ENCODE measurements at regions not wholly inside any gene's neighbourhood (a gene's known extent, or its start where the extent isn't known, plus 50 kb on each side); places are given as distances from the start of the nearest gene placed in this dataset.
"Not testable (repeated sequence)": the region's sequence is repeated elsewhere in the genome, so short reads cannot be mapped to it uniquely, and the experiment has no call there.

DNA sequence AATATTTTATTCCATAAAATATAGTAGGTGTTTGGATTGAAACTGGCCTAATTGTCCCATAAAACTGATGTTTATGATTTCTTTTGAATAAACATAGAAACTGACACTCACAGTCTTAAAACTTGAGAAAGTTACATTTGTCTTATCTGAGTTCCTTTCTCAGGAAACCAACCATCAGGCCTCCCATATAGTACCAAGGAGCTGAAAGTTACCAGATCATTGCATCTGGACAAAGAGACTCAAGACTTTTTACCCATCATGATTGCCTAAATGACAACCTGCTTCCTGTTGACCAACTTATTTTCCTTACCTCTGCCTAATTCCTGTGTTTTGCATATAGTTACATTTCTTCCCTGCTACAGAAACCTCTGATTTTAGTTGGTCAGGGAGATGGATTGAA is 137.0 kb upstream of the XPO1 start:
- no peak for DNase-seq (ENCODE audit: low read depth)

DNA sequence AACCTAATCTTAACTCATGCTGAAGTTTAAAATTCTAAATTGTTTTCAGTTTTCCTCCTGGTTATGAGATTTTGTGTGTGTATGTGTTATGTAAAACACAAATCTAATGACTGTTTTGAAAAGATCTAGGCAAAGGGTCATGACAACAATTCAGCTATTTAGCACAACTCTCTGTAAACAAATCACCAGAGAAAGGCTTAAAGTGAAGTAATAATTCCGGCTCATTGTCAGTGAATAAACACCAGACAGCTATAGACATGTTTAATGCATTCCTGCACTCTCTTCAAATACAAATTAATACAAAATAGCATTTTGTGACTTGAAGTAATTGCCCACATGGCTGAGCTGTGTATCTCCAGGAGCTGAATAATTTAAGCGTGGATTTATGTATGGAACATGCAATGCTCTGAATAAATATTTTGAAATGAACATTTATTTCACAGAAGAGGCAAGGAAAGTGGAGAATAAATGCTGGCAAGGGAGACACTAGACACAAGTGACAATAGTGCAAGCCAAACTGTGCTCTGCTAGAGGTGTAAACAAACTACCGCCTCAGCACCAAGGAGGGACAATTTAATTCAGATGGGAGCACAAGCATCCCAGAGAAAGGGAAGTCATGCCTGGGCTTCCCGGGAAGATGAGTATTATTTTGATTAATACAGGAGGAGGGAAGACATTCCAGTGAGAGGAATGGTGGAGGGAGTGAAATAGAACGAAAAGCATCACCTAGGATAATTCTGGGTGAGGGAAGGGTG is 133.6 kb upstream of the XPO1 start:
- no peak for DNase-seq (ENCODE audit: low read depth)

DNA sequence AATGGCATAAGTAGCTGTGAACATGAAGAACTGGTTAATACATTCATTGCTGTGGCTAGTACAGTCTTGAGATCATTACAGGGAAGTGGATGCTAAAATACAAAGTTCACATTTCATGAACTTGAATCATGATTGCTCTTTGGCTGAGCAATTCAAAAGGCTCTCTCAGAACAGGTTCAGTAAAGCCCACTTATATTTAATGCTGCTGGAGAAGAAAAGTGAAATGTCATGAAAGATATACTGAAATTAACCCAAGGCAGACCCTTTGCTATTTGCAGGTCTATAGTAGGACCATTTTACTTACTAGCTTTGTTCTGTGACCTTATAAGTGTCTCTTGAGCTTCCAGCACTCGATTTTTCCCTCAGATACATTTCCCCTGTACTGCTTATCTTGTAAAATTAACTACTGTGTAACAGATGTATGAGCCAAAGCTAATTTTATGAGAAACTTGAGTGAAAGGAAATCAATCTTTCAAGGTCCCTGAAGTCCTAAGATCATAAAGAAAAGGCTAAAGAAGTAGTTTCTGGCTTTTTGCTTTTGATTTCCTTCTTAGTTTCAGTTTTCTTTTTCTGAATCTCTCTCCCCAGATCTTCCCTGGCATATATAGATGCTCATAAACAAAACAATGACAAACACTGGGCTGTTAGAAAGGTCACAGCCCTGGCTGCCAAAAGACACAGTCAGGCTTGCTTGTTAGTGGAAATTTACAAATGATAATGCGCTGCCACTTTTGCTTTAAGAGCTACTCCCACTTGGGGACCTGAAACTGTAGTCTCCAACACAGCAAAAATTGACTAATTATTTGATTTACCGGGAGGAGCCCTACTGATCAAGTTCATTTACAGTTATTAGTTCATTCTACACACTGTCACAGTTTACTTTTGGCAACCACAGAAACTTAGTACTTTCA is 132.7 kb upstream of the XPO1 start:
- no peak for DNase-seq (ENCODE audit: low read depth)

DNA sequence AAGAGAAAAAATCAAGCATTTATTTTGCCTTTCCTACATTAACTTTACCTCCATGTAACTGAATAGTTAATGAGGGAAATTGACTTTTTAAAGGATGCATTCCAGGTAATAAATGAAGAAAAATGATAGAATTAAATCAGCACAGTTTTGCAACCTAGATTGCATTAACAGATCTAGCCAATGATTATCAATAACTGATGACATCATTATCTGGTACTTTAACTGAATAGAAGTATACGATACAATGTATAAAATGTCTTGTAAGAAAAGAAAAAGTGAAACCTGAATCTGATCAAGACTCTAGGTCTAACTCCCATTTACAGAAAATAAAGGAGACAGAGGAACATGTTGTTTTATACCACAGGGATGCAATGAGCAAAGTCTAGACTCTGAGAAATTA is 126.0 kb upstream of the XPO1 start:
- no peak for DNase-seq (ENCODE audit: low read depth)

DNA sequence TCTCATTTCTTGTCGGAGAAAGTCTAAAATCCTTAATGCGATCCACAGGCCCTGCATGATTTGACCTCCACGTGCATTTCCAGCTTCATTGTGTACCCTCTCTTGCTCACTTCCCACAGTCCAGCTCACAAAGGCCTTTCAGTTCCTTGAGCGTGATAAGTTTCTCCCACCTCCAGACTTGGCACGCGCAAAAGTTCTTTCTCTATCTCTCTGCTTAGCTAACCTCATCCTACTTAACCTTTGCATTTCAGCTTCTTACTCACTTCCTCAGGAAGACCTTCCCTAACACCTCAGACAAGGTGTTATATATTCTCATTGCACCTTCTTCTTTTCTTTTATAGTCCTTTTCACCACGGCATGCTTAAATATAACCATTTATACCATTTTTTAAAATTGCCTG is 124.8 kb upstream of the XPO1 start:
- DNase-seq (ENCODE audit: low read depth): no peak

DNA sequence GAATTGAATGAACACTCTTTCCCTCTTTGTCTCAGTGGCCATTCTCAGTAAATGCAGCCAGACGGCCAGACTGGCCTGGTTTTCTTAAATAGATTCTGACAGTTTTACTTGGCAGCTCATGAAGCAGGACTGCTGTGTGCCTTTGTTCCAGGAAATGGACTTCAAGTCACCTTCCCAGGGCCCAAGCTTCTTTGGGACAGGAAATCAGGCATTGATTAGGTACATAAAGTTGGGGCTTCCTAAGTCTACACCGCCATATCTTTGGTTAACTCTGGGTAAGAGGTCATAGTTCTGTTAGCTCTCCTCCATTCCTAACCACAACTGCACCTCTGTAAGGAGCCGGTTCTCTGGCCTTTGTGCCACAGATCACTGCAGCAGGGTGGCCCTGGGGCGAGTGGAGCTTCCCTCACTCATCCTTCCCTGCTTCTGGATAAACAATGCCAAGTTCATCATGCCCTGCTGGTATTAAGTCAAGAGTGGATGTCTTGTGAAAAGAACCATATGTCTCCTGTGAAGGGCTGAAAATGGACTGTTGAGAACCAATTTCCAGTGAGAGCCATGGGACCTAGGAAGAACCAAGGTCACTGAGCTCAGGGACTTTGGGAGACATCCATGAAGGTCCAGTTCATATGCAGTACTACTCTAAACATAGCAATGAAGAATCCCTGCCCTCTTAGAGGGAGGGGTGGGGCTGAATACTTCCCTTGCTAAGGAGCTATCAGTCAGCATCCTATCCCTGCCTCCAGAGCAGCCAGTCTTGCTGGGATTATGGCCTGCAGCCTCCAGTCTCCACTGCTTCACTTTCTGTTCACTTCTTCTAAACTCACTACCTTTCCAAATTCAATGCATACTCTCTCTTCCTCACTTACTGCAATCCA is 122.6 kb upstream of the XPO1 start:
- DNase-seq (ENCODE audit: low read depth): no peak

DNA sequence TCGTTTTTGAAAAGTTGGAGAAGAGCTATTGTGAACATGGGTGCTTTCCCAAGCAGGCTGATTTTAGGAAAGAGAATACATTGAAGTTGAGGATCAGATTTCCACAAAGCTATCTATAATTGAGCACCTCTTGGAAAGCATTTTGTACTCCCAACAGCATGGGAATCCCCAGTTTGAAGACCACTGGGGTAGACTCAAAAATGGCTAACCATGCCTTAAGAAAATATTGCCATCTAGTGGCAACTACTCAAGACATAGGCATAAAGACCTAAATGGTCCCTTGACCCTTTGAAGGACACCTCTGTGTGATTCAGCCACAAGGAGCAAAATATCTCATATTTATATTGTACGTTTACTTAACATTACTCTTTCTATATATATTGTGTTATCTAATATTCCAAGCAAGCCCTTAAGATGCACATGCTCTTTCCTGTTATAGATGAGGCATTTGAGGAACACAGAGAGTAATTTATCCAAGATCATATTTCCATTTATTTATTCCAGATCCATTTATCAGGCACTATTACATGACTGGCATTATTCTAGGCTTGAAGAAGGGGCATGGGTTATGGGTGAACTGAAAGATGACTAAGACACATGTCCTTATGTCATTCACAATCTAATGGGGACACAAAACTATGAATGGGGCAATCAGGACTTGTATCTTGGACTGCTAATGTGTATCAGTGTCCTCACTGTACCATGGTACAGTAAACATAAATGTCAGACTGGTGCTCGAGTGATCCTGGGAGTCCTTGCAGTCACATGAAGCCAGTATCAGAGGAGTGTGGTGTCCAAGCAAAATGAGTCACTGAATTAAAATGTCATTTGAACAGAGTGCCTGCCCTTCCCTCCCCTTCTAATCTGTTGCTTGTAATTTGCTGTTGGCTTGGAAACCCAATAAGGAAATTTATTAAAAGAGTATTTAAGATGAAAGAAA is 121.0 kb upstream of the XPO1 start:
- DNase-seq (ENCODE audit: low read depth): no peak

DNA sequence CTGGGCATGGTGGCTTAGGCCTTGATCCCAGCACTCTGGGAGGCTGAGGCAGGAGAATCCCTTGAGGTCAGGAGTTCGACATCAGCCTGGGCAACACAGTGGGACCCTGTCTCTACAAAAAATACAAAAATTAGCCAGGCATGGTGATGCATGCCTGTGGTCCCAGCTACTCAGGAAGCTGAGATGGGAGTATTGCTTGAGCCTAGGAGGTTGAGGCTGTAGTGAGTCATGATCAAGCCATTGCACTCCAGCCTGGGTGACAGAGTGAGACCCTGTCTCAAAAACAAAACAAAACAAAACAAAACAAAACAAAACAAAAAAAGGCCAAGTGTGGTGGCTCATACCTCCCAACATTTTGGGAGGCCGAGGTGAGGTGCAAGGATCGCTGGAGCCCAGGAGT is 111.8 kb upstream of the XPO1 start:
- DNase-seq (ENCODE audit: low read depth): not testable (repeated sequence)

DNA sequence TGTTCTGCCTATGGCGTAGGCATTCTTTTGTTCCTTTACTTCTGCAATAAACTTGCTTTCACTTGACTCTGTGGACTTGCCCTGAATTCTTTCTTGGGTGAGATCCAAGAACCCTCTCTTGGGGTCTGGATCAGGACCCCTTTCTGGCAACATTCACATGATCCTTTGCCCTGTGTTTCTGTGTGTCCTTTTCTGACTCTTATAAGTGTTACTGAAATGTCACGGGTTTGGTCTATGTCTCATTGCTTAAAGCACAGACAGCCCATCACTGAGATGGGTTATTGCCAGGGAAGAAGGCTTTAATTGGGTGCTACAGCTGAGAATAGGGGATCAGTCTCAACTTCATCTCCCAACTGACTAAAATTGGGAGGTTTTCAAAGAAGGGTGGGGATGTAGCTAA is 110.9 kb upstream of the XPO1 start:
- no peak for DNase-seq (ENCODE audit: low read depth)

DNA sequence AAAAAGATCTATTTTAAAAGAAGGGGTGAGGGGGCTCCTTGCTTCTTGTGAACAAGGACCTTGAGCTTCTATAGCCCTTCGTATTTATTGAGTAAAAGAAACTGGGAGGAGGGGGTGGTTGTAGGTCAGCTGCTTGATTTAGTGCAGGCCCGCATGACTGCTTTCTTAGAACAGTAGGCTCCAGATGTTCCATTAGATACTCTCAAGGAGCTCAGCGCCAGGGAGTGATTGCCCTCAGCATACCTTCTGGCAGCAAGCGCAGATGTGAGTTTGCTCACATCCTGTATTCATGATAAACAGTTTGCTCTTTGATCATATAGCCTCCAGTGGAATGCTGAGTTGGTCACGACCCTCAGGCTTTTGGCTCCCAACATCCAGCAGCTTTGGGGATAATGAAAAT is 108.9 kb upstream of the XPO1 start:
- no peak for DNase-seq (ENCODE audit: low read depth)

DNA sequence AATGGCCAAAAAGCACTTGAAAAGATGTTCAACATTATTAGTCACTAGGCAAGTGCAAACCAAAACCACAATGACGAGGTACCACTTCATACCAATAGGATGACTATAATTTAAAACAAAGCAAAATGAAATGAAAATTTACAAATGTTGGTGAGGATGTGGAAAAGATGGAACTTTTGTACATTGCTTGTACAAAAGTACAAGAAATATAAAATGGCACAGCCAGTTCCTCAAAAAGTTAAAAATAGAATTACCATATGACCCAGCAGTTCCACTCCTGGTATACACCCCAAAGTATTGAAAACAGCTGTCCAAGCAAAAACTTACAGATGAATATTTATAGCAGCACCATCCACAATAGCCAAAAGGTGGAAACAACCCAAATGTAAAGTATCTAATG is 107.8 kb upstream of the XPO1 start:
- DNase-seq (ENCODE audit: low read depth): no peak

DNA sequence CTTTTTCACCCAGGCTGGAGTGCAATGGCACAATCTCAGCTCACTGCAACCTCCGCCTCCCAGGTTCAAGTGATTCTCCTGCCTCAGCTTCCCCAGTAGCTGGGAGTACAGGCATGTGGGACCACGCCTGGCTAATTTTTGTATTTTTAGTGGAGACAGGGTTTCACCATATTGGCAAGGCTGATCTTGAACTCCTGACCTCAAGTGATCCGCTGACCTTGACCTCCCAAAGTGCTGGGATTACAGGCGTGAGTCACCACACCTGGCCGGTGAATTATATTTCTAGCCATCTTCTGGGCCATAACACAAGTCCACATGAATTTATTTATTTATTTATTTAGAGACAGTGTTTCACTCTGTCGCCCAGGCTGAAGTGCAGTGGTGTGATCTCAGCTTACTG is 105.0 kb upstream of the XPO1 start:
- not testable (repeated sequence) for DNase-seq (ENCODE audit: low read depth)

DNA sequence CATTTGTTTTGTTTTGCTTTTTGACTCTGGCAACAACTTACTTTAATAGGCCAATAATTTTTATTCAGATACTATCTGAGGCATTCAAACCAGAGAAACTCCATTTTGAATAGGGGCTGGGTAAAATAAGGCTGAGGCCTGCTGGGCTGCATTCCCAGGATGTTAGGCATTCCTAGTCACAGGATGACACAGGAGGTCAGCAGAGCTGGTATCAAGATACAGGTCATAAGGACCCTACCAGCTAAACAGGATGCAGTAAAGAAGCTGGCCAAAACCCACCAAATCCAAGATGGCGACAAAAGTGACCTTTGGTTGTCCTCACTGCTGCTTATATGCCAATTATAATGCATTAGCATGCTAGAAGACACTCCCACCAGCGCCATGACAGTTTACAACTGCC is 102.2 kb upstream of the XPO1 start:
- no peak for DNase-seq (ENCODE audit: low read depth)

DNA sequence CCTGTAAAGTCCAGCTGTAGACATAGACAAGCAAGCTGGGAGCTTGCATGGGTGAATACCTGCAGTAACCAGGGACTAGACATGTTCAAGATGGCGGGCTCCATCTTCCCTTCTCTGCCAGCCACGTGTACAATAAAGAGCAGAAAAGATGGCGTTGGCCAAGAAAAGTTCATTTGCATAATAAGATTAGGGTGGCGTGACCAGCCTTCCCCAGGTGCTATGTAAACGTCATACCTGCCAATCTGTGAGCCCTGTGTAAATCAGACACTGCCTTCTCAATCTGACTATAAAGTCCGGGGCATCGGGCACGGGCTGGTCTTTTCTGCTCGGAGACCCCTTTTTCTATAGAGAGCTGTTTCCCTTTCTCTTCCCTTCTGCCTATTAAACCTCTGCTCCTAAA is 101.6 kb upstream of the XPO1 start:
- no peak for DNase-seq (ENCODE audit: low read depth)

DNA sequence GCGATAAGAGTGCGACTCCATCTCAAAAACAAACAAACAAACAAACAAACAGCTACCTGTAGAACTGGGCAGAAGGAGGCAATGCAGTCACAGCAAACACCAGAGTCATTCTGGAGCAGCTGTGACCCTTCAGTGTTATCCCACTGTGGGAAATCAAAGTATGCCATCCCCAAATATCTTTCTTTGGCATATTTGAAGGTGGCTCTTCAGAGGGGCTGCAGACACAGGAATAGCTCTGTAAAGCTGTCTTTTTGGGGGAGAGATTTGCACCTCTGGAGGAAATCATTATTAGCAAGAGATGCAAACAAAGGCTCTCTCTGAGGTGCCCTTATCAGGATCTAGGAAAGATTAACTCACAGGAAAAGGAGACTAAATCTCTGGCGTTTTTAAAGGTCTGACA is 98.5 kb upstream of the XPO1 start:
- no peak for DNase-seq (ENCODE audit: low read depth)

DNA sequence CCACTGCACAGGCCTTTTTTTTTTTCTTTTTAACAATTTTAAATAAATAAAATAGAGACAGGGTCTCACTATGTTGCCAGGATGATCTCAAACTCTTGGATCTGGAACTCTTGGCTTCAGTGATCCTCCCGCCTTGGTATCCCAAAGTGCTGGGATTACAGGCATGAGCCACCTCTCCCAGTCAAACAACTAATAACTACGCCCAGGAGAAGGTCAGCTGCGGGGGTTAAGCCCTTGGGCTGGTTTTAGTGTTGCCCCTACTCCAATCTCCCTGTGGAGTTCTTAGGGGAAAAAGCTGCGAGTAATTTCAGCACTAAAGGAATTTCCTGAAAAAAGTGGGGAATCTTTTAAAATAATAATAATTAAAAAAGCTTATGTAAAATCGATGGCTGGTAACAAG is 96.4 kb upstream of the XPO1 start:
- DNase-seq (ENCODE audit: low read depth): no peak

DNA sequence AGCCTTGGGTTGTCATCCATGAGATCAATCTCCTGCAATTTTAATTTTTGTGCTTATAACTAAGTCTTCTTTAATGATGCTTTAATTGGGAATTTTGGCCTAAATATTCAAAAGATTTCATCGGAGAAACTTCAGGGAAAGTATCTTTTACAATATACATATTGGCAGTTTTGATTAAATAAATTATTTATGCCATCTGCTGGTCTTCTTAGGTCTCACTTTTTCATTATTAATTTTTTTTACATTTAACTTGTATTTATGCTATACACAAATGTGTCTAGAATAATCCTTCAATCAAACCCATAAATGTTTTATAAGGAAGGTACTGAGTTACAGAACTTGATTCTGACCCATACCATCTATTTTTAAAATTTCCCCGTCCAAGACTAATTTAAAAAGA is 95.1 kb upstream of the XPO1 start:
- DNase-seq (ENCODE audit: low read depth): no peak

DNA sequence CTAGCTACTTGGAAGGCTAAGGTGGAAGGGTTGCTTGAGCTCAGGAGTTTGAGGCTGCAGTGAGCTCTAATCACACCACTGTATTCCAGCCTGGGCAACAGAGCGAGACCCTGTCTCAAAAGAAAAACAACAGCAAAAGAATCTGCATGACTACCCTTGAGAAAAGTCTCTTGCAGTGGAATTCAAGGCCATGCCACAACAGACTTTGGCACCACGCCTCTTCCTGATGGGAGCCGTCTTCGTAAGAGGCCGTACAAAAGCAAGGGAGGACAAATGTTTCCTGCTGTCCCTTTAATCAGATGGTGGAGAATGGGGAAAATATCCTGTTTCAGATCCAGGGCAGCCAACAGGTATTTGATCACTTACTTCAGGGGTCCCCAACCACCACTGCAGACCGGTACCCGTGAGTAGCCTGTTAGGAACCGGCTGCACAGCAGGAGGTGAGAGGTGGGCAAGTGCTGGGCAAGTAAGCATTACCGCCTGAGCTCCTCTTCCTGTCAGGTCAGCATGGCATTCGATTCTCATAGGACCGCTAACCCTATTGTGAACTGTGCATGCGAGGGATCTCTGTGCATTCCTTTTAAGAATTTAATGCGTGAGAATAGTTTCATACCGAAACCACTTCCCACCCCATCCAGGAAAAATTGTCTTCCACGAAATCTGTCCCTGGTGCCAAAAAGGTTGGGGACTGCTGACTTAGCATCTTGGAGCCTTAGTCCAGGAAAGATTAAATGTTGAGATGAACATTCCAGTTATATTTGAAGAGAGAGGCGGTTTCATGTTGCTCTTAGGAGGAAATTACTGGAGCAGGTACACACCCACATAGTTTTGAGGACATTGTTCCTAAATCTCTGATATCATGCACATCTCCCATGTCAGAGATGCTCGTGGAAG is 94.4 kb upstream of the XPO1 start:
- no peak for DNase-seq (ENCODE audit: low read depth)

DNA sequence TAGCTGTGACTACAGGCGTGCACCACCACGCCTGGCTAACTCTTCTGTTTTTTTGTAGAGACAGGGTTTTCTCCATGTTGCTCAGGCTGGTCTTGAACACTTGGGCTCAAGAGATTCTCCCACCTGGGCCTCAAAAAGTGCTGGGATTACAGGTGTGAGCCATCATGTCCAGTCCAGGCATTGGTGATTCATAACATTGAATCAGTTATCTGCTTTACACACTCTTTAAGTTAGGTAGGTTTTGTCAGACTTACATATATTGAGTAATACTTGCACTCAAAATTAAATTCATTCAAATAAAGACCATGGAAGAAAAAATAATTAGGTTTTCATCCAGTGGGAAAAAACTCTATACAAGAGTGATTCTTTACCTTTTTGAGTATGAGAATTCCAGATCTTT is 93.2 kb upstream of the XPO1 start:
- no peak for DNase-seq (ENCODE audit: low read depth)

DNA sequence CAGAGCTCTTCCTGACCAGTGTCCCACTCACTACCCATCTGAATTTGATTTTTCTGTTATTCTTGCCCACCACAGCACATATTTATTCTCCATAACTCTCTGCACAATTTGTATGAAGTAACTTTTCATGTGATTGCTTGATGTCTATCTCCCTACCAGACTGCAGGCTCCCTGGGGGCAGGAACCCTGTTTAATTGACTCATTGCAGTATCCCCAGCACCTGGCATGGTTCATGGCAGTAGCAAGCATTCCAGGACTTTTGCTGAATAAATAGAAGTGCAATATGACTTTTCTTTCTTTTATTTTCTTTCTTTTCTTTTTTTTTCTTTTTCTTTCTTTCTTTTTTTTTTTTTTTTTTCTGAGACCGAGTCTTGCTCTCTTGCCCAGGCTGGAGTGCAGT is 88.7 kb upstream of the XPO1 start:
- no peak for DNase-seq (ENCODE audit: low read depth)

All from T follicular helper cell (primary cell).